H1 (cell line): ENCODE measurements at regions not wholly inside any gene's neighbourhood (a gene's known extent, or its start where the extent isn't known, plus 50 kb on each side); places are given as distances from the start of the nearest gene placed in this dataset.

Source experiments
- BRCA1 ChIP-seq: IDR thresholded peaks from 2 replicates; pipeline ENCODE4 v1.6.1; 2012; ENCODE audit warnings: low read depth, low read length, improper control_type of control experiment
- POLR2A ChIP-seq, 2 experiments: IDR thresholded peaks; 1 replicate in 1 of 2; 2 replicates in 1 of 2; pipeline ENCODE4 v1.6.1; 2011; ENCODE audit warnings: low read depth in 2 of 2, low read length in 2 of 2, mild to moderate bottlenecking in 2 of 2; ENCODE audit errors: control extremely low read depth in 1 of 2
- SP1 ChIP-seq: IDR thresholded peaks from 2 replicates; pipeline ENCODE4 v1.6.1; 2011; ENCODE audit warnings: low read depth, low read length

GRCh38 chr2:230600285-230600684 is 112.4 kb upstream of the CAB39 start (continued):
- TF ChIP-seq BRCA1 = no peak
- TF ChIP-seq SP1 = no peak
- no peak for TF ChIP-seq POLR2A (IDR thresholded peaks at IDR 0.05; ENCODE audit: control extremely low read depth in 1 of 2, low read depth in 2 of 2, low read length in 2 of 2)
